ENCODE measurements at regions not wholly inside any gene's neighbourhood (a gene's known extent, or its start where the extent isn't known, plus 50 kb on each side); places are given as distances from the start of the nearest gene placed in this dataset.

DNA sequence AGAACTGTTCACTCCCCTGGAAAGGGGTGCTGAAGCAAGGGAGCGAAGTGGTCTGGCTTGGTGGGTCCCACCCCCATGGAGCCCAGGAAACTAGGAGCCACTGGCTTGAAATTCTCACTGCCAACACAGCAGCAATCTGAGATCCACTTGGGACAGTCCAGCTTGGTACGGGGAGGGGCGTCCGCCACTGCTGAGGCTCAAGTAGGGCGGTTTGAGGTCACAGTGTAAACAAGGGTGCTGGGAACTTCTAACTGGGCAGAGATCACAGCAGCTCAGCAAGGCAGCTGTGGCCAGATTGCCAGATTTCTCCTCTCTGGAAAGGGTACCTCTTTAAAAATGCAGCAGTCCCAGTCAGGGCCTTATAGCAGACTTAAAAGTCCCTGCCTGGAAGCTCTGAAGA, 53.9 kb upstream of the GALNTL6 start:
- no peak for DNase-seq (ENCODE audit: low spot score)

DNA sequence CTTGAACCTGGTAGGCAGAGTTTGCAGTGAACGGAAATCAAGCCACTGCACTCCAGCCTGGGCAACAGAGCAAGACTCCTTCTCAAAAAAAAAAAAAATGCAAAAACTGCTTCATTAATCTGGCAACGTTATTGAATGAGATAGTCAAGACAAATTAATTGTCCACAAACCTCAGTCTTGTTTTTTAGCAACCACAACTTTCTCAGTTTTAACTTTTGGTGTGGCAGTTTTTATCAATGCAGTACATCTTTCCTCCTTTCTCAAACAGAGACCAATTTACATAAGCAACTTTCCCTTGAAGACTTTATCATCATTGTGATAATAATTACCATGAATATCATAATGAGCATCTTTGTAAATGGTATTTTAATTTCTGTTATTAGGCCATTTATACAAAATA, 61.7 kb upstream of the GALNTL6 start:
- no peak for DNase-seq (ENCODE audit: low spot score)

DNA sequence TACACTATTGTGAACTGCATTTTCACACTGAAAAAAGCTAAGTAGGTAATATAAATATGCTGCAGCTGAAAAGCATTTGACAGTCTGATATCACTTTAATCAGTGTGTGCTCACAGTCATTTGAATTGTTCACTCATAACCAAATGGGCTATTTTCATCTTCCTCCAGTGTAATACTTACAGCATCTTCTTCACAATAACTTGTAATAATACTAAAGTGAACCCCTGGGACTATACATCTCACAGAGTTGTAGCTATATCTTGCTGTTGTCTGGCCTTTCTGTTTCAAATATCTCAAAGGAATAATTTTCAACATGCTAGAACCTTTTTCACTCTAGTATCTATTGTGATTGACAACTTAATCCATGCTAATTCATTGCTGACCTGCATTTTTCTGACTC, 66.8 kb upstream of the GALNTL6 start:
- no peak for DNase-seq (ENCODE audit: low spot score)

DNA sequence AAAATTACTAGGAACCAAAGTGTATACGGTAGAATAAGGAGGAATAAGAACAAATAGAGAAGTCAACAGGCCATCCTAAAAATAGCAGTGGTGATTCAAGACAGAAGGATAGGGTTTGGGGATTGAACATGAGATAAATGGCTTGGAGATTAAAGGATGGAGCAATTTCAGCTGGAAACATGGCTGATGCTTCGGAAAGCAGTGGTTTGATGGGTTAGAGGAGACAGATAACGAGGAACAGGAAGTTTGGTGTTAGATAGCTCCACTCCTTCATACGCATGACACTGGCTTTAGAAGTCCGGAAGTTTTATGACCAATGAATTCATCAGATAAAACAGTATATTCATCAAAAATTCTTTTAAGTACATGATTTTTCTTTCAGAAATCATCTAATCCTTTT, 70.8 kb upstream of the GALNTL6 start:
- DNase-seq (ENCODE audit: low spot score): no peak

DNA sequence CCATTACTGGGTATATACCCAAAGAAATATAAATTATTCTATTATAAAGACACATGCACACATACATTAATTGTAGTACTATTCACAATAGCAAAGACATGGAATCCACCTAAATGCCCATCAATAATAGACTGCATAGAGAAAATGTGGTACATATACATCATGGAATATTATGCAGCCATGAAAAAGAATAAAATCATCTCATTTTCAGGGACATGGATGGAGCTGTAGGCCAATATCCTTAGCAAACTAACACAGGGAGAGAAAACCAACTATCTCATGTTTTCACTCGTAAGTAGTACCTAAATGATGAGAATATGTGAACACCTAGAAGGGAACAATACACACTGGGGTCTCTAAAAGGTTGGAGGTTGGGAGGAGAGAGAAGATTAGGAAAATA, 86.0 kb upstream of the GALNTL6 start:
- no peak for DNase-seq (ENCODE audit: low spot score)

DNA sequence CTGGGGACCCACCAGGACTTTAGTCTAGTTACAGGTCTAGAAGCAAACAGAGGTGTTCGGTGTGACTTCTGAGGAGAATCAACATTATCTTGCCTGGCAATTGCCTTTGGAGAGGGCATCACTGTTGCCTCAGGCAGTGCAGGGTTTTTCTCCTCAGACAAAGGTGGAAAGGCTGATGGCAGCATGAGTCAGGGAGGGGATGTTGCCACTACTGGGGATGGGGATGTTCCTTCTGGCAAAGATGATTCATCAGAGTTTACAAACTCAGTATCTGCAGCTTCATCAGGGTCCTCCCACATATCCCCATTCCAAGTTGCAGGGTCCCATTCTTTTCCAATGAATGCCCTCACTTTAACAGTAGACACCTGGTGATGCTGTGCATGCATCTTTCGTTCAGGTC, 91.3 kb upstream of the GALNTL6 start:
- DNase-seq (ENCODE audit: low spot score): no peak

DNA sequence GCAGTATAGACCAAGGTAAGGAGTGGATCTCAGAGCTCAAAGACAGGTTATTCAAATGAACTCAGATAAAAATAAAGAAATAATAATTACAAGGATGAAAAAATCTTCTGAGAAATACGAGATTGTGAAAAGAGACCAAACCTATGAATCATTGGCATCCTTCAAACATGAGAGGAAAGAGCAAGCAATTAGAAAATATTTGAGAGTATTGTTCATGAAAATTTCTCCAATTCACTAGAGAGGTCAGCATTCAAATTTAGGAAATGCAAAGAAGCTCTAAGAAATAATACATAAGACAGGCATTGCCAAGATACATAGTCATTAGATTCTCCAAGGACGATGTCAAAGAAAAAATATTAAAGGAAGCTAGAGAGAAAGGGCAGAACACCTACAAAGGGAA, 93.5 kb upstream of the GALNTL6 start:
- DNase-seq (ENCODE audit: low spot score): no peak

DNA sequence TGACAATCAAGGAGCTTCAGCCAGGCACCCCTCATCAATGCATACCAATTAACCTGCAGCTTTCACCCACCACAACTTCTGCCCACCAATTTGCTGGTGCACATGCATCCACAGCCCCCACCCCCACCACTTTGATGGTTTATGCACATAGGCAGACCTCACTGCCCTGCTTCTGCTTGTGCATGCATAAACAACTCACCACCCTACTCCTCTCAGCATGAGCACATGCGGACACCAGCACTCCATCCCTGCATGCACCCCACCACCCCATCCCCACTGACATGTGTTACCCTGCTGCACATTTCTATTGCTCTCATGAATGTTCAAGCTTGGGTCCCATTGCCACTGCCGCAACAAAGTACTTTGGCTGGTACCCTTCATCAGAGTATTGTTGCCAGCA, 94.5 kb upstream of the GALNTL6 start:
- DNase-seq (ENCODE audit: low spot score): no peak

DNA sequence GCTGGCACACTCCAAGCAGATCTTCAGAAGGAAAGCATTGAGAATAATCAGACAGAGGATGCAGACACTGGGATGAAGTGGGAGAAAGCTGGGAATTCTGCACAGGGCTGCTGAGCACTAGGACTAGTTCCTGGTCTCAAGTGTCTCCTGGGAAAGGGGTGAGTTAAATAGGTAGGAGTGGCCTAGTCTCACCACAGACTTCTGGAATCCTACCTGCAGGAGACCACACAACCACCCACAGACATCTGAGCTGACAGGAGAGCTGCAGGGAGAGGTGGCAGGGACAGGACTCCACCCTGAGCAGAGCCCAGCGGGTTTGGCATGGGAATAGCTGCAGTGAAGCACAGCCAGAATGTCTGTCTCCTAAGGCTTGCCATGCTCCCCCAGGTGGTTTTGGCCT, 95.1 kb upstream of the GALNTL6 start:
- DNase-seq (ENCODE audit: low spot score): no peak

DNA sequence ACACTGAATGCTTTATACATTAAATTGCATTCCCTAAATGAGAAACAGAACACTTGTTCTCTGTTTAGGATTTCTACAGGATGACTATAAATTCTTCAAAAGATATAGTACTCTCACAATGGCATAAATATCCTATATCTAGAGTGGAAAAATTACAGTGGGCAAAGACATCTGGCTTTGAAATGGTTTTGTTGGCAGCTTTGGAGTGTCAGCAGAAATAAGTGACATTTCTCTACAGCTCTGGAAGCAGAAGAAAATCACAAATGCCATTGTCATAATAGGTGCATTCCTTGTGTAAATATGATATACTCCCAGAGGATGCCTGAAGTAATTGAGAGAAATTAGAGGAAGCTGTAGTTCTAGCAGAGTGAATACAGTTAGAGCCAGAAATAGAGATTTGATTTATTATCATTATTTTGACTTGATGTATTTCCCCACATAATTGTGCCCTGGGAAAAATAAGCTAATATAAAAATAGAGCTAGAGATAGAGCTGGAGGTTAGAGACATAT, 95.9 kb upstream of the GALNTL6 start:
- no peak for DNase-seq (ENCODE audit: low spot score)

DNA sequence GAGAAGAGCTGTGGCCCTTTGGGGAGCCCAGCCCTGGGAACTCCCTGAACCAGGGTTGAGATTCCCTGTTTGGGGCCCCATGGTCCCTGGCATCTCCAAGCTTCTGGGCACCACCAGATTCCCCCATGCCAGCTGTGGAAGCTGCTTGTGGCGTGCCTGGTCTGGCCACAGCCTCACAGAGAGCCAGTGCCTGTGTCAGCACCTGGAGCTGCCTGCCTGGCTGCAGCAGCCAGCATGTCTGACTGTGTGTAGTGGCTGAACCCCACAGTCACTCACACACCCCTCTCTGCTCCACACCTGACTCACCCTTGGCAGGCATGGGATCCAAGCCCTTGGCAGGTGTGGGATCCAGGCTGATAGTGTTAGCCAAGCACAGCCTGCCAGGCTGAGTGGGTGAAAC, 97.2 kb upstream of the GALNTL6 start:
- no peak for DNase-seq (ENCODE audit: low spot score)

DNA sequence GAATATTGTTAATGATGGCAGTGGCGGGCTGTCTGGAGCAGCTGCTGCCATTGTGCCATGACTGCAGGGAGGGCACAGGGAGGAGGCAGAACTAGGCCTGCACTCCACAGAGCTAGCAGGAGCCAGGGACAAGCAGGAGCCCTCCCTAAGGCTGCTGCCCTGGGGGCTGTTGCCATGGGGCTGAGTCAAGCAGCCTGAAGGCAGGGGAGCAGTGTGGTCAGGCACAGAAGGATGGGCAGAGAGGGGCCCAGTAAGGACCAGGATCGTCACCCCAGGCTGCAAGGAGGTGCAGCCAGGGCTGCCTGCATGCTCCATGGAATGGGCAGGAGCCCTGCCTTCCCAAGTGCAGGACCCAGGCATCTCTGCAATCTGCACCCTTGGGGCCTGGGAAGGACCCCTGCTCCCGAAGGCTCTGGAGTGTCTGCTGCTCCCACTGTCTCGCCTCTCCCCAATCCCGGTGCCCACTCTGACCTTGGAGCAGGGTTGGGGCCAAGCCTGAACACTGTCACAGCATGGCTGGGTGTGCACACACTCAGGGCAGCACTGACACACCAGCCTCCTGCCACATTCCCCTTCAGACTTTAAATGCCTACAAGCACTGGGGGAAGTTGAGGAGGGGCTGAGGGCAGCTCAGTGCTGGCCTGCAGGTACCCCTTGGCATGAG, 98.3 kb upstream of the GALNTL6 start:
- DNase-seq (ENCODE audit: low spot score): no peak

DNA sequence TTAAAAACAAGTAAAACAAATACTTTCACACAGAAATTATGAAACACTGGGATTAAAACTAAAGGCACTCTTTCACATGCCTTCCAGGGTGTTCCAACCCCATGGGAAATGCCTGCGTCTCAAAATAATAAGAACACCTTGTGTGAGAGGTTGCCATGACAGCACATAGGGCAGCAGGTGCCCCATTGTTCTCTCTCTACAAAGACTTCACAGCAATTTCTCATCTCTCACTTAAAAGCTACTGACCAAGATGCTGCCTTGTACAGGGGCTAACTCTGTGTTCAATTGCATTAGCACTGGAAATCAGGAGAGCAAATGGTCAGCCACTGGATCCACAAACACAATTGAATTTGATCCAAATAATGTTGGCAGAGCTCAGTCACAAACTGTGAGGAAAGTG, 102.5 kb upstream of the GALNTL6 start:
- no peak for DNase-seq (ENCODE audit: low spot score)

DNA sequence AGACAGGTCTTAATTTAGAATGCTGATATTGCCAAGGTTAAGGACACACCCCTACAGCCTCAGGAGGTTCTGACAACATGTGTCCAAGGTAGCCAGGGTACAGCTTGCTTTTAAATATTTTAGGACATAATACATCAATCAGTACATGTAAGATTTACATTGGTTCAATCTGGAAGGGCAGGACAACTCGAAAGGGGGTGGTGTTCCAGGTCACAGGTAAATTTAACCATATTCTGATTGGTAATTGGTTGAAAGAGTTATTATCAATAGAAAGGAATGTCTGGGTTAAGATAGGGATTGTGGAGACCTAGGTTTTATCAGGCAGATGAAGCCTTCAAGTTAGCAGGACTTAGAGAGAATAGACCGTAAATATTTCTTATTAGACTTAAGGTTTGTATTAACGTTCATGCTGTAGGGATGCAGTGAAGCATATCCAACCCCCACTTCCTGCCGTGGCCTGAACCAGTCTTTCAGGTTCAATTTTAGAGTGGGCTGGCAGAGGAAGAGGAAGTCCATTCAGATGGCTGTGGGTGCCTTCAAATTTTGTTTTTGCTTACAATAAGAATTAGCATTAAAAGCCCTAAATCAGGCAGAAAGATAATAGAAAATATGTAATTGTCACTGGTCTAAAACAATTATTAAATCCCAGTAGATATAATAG, 136.5 kb upstream of the GALNTL6 start:
- no peak for DNase-seq (ENCODE audit: low spot score)

DNA sequence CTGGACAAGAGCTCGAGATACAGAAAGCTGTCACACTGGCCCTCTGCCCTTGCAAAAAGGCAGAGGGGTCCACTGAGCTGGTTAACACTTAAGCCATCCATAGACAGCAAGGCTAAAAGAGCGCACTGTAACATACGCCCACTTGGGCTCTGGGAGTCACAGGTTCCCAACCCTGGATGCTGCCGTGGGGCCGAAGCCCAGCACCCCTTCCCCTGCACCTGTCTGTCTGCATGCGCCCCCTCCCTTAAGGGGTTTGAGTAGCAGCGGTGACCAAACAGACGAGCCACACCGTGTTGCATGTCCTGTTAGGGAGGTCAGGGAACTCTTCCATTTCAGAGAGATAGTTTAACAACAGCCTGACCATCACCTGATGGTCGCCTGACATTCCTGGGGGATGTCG, 138.4 kb upstream of the GALNTL6 start:
- DNase-seq (ENCODE audit: low spot score): no peak

DNA sequence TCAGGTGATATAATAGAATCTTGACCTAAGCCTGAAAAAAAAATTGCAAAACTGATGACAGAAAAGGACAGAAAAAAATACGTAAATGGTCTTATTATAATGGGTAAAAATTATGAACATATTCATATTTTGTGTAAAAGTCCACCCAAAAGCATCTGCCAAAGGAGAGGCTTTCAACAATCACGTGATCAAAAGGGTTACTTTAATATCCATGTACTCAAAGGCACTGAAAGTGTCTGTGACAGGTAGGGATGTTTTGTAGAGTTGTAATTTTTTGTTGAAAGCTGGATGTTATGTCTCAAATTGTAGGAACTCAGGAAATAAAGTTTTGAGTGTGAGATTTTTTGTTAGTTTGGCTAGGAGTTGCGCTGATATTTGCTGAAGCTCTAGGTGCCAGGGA, 144.8 kb upstream of the GALNTL6 start:
- DNase-seq (ENCODE audit: low spot score): no peak

DNA sequence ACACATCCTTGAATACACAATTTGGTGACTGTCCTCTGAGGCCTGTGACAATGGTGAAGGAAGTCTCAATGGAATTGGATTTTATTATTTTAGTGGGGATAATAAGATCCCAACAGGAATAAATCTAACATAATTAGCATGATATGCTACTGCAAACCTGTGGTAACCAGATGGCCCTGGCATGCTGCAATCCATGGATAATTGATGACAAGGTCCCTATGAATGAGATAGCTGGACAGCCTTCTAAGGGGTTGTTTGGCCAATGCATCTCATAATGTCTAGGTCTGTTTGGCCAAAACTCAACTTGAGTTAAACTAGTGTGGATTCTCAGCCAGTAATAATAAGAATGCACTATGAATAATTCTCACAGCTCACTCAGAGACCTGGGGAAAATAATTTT, 145.3 kb upstream of the GALNTL6 start:
- no peak for DNase-seq (ENCODE audit: low spot score)

DNA sequence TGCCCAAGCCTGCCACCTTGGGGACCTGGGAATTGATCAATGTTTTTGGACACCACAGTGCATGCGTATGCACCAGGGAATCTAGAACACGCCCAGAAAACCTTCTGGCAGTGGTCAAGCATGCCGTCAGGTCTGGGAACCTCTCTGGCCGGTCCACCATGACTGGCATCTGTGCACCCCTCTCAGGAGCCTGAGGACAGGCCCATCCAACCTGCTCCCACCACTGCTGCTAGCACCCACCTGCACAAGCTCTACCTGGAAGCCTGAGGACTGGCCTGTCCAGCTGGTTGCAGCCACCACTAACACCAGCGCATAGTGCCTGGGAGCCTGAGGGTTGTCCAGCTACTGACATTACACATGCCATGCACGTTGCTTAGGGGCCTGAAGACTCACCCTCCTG, 162.1 kb upstream of the GALNTL6 start:
- DNase-seq (ENCODE audit: low spot score): no peak

DNA sequence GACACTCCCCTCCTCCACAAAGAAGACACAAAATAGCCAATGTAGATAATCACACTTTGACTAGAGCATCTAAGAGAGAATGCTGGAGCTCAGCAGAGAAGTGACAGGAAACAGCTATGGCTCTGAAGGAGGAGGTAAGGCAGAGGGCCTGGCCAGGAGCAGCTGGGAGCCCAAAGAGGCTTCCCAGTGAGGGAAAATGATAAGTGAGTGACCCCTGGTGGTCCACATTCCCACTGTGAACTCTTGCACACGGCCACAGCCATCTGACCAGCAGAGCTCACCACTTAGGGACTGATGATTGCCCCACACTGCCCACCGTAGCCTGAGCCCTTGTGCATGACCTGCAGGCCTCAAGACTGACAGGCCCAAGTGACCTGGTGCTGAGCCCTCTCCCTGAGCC, 162.7 kb upstream of the GALNTL6 start:
- DNase-seq (ENCODE audit: low spot score): no peak

DNA sequence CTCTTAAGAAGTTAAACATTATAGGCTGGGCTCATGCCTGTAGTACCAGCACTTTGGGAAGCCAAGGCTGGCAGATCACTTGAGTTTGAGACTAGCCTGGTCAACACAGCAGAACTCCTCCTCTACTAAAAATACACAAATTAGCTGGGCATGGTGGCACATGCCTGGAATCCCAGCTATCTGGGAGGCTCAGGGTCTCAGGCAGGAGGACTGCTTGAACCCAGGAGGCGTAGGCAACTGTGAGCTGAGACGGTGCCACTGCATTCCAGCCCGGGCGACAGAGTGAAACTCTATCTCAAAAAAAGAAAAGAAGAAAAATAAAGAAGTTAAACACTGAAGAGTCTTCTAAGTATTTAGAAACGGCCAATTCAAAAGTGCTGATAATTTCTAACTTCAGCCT, 164.3 kb upstream of the GALNTL6 start:
- no peak for DNase-seq (ENCODE audit: low spot score)

DNA sequence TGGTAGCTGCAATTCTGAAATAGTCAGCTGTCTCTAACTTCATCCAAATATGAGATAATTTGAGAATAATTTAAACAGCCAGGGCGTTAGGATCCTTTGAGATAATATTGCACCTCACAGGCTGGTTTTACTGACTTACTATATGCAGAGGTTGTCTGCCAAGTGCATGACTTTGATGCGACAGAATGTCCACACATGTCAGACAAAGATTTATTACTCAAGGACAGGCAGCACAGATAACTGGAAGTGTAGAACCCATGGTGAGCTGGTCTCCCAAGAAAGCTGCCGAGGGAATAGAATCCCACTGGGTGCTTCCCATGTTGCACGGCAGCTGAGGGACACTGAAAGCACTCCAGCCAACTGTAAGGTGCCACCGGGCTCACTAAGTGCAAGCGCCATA, 166.2 kb upstream of the GALNTL6 start:
- DNase-seq (ENCODE audit: low spot score): no peak

DNA sequence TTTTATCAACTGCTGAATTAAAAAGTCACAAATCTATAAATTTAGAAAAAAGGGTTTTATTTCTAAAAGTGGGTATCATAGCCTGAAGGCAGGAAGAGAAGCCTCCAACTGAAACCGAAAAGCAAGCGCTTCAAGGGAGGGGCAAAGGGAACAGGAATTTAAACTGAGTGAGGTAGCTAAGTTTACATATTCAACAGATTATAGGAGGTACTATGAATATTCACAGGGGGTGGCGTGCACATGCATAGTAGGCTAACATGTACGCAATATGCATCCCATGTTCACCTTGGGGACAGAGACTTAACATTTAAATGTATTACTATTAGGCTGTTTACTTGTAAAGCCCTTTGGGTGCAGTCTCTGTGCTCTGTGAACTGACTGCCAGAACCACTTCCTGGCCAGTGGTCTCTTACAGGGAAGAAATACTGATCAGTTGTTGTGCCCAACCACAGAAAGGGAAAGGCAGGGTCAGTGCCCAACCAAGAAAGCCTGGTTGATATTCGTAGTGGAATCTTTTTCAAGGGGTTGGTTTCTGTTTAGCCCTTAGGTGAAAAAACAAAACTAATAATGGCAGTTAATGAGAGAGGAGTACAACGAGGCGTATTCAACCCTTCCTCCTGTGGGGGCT, 168.7 kb upstream of the GALNTL6 start:
- no peak for DNase-seq (ENCODE audit: low spot score)

DNA sequence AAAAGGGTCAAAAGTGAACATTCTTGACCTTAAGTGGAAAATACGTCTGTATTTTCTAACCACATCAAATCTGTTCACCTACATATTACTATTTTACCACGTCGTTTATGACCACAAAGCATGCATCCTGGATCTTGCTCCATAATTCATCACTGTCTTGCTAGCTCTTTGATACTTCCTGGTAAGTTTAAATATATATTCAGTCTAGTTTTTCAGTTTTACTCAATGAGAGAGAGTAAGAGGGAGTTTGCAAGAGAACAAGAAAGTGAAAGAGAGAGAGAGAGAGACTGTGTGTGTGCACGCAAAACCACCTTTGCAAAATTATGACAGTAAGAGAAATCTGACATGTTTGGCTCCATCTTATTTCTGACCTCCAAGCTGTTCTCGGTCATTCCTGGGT, 173.7 kb upstream of the GALNTL6 start:
- no peak for DNase-seq (ENCODE audit: low spot score)

DNA sequence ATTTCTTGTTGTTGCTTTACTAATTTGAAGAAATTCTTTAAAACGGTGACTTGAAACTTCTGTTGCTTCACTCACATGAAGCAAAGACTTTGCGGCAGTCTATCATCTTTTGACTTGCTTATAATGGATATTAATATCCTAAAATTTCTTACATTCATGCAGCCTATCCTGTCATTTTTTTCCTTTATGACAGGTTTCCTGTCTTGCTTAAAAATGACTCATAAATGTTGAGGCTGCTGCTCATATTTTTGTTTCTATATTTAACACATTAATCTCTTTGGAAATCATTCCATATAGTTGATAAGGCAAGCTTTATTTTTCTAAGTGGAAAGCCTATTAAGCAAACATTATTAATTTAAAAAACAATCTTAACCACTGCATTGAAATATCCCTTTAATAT, 176.6 kb upstream of the GALNTL6 start:
- DNase-seq (ENCODE audit: low spot score): no peak

All from hepatic stellate cell (primary cell).